MG63 (cell line): ENCODE measurements at regions not wholly inside any gene's neighbourhood (a gene's known extent, or its start where the extent isn't known, plus 50 kb on each side); places are given as distances from the start of the nearest gene placed in this dataset.

Source experiments
- DNase-seq: peaks from one replicate; pipeline ENCODE4 v3.0.0-alpha.2; 2020
- H3K27me3 ChIP-seq: fragments of 250-450 bp; sonication (Bioruptor Pico); 2 replicates; pipeline ENCODE4 v1.5.1; 2020; ENCODE audit warnings: mild to moderate bottlenecking, moderate library complexity
- H3K36me3 ChIP-seq: fragments of 250-450 bp; sonication (Bioruptor Pico); 2 replicates; pipeline ENCODE4 v1.5.1; 2020; ENCODE audit warnings: mild to moderate bottlenecking, moderate library complexity
- H3K4me3 ChIP-seq: fragments of 250-450 bp; sonication (Bioruptor Pico); 2 replicates; pipeline ENCODE4 v1.5.1; 2020; ENCODE audit warnings: mild to moderate bottlenecking, moderate library complexity
- H3K9me3 ChIP-seq: fragments of 250-450 bp; sonication (Bioruptor Pico); 2 replicates; pipeline ENCODE4 v1.5.1; 2020; ENCODE audit warnings: mild to moderate bottlenecking, moderate library complexity

DNA sequence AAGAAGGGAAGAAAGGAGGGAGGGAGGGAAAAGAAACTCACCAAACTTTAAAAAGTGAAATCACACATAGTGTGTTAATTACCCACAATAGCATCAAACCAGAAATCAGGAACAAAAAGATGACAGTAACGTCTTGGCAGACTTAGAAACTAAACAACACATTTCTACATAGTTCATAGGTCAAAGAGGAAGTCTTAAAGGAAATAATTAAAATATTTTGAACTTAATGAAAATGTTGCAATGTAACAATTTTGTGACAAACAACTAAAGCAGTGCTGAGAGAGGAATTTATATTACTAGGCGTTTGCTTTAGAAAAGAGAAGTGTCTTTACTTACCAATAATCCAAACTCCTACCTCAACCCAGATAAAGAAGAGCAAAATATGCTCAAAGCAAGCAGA, 505.0 kb upstream of the ID2 start:
- H3K4me3 ChIP-seq: no peak overlapping the region
- no peaks in the 10 kb centered on the region for H3K36me3 ChIP-seq
- no peak for DNase-seq
- H3K27me3 ChIP-seq: no peaks in the 10 kb centered on the region
- no peaks in the 10 kb centered on the region; the same call in 1 of the 2 replicates for H3K9me3 ChIP-seq

- H3K27me3 ChIP-seq: no peaks in the 10 kb centered on the region
- H3K9me3 ChIP-seq: no peaks in the 10 kb centered on the region; the same call in 1 of the 2 replicates
- H3K4me3 ChIP-seq: no peak overlapping the region
- no peak for DNase-seq
- no peaks in the 10 kb centered on the region for H3K36me3 ChIP-seq
Measured at GRCh38 chr2:8177566-8177965, 504.3 kb upstream of the ID2 start.

DNA sequence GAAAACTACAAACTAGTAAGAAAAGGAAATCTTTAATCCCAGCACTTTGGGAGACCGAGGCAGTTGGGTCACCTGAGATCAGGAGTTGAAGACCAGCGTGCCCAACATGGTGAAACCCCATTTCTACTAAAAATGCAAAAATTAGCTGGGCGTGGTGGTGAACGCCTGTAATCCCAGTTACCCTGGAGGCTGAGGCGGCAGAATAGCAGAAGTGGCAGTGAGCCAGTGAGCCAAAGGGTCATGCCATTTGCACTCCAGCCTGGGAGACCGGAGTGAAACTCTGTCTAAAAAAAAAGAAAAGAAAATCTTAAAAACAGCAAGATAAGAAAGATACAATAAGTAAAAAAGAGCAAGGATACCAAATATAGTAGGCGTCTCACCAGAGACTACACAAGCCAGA, 502.9 kb upstream of the ID2 start:
- no peaks in the 10 kb centered on the region for H3K27me3 ChIP-seq
- H3K4me3 ChIP-seq: no peak overlapping the region
- no peaks in the 10 kb centered on the region; the same call in 1 of the 2 replicates for H3K9me3 ChIP-seq
- no peaks in the 10 kb centered on the region for H3K36me3 ChIP-seq
- no peak for DNase-seq

DNA sequence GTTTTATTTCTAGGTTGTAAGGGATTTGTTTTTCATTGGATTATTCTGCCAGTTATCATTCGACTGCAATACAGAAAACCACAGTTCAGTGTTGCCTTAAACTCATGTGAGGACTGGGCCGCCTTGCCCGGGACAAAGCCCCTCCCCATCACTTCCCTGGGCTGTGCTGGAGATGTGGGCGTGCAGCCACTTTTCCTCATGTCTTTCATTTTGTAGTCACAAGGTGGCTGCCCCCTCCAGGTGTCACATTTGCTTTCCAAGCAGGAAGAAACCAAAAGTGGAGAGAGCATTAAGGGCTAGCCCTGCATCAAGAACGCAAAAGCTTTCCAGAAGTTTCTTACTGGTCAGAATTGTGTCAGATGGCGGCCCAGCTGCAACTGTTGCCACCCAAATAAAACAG, 492.5 kb upstream of the ID2 start:
- Histone ChIP-seq H3K4me3 (no peak overlapping the region), H3K36me3 (no peaks in the 10 kb centered on the region), H3K27me3 (no peaks in the 10 kb centered on the region), H3K9me3 (no peaks in the 10 kb centered on the region)
- no peak for DNase-seq

DNA sequence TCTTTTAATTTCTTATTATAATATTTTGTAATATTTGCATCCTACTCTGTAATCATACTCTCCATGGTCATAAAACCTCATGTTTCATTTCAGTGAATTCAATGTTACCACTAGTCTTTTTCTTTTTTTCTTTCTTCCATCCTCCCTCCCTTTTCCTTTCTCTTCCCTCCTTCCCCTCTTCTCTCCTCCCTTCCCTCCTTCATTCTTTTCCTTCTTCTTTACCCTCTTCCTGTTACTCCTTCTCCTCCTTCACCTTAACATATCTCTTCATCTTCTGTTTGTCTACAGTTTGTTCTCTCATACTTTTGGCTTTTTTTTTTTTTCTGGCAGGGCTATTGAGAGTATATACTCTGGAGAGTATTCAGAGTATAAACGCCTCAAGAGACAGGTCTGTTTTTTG, 491.6 kb upstream of the ID2 start:
- H3K9me3 ChIP-seq: no peaks in the 10 kb centered on the region
- DNase-seq: no peak

GRCh38 chr2:8191427-8191826, 490.4 kb upstream of the ID2 start:
- no peaks in the 10 kb centered on the region for H3K9me3 ChIP-seq
- no peak for DNase-seq

More for the DNA sequence above, 491.6 kb upstream of the ID2 start:
- no peak overlapping the region for H3K4me3 ChIP-seq
- H3K27me3 ChIP-seq: no peaks in the 10 kb centered on the region
- H3K36me3 ChIP-seq: no peaks in the 10 kb centered on the region

DNA sequence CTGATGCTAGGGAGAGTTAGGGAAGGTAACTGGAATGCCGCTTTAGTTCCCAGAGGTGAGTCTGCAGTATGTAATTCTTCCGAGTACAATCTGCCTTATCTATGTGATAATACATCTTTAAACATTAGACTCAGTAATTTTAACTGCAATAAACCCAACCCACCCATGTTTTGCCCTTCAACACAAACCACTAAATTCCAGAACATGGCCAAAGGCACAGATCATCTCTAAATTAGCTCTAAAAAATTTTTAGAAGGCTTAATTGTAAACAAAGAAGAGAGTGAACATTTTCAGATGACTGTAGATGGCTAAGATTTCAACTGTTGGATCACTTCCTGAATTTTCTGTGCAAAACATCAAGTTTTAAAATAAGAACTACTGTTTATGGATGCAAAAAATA, 488.7 kb upstream of the ID2 start:
- Histone ChIP-seq H3K9me3 (no peaks in the 10 kb centered on the region), H3K4me3 (no peak overlapping the region), H3K27me3 (no peaks in the 10 kb centered on the region), H3K36me3 (no peaks in the 10 kb centered on the region)
- DNase-seq: no peak

More at GRCh38 chr2:8191427-8191826, 490.4 kb upstream of the ID2 start:
- Histone ChIP-seq H3K4me3 (no peak overlapping the region), H3K27me3 (no peaks in the 10 kb centered on the region), H3K36me3 (no peaks in the 10 kb centered on the region)

DNA sequence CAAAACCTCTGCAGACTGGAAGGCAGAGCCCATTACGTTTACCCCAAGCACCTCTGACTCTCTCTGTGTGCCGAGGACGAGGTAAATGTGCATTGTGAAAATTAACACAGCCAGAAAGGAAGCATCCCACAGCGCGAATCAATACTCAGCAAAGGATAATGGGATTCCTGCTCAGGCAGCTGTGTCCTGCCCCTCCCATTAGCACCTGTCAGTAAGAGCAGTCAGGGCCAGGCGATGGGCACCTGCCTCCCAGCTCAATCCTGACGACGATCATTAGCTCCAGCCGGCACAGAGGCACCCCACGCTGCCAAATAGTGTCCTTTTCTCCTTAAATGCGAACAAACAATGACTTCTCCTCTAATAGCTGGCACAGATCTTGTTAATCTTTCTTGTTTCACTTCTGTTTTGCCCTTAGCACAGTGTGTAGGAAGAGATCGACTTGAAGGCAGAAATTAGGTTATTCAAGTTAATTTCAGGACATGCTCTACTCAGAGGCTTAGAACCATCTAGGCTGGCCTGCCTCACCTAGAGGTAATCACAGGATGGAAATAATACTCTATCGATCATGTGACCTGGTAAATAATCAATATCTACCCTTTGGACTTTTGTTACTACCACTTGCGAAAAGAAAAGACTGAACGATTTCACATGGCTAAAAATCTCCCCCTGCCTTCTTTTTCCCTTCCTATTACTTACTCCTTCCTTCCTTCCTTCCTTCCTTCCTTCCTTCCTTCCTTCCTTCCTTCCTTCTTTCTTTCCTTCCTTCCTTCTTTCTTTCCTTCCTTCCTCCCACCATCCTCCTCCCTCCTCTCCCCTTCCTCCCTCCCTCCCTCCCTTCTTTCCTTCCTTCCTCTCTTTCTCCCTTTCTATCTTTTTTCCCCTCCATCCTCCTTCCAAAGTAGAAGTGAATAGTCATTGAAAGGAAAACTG, 487.9 kb upstream of the ID2 start:
- no peak for DNase-seq
- no peak overlapping the region for H3K4me3 ChIP-seq
- H3K36me3 ChIP-seq: no peaks in the 10 kb centered on the region
- no peaks in the 10 kb centered on the region for H3K27me3 ChIP-seq
- H3K9me3 ChIP-seq: no peaks in the 10 kb centered on the region

GRCh38 chr2:8195784-8196183, 486.1 kb upstream of the ID2 start:
- Histone ChIP-seq H3K9me3 (no peaks in the 10 kb centered on the region), H3K36me3 (no peaks in the 10 kb centered on the region)
- DNase-seq: no peak

DNA sequence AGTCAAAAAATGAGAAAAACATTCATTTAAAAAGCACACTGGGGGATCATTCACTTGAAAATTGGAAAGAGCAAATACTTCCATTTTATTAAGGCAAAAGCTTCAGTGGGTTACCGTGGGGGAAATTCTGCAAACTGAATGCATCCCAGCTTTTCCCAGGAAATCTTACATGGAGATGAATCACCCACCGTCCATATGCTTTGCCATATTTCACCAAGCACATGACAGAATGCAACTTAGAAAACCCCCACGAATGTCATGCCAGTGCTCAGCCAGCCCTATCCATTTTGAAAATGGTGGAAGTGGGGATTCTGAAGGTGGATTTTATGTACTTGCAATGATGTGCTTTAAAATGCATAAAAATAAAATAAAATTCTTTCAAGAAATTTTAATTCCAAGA, 485.5 kb upstream of the ID2 start:
- DNase-seq: no peak
- Histone ChIP-seq H3K4me3 (no peak overlapping the region), H3K9me3 (no peaks in the 10 kb centered on the region), H3K27me3 (no peaks in the 10 kb centered on the region), H3K36me3 (no peaks in the 10 kb centered on the region)

More at GRCh38 chr2:8195784-8196183, 486.1 kb upstream of the ID2 start:
- Histone ChIP-seq H3K27me3 (no peaks in the 10 kb centered on the region), H3K4me3 (no peak overlapping the region)

GRCh38 chr2:8197101-8197500, 484.8 kb upstream of the ID2 start:
- no peaks in the 10 kb centered on the region for H3K9me3 ChIP-seq
- H3K27me3 ChIP-seq: no peaks in the 10 kb centered on the region
- H3K4me3 ChIP-seq: no peak overlapping the region
- no peaks in the 10 kb centered on the region for H3K36me3 ChIP-seq
- peak; percentile 28 for DNase-seq

DNA sequence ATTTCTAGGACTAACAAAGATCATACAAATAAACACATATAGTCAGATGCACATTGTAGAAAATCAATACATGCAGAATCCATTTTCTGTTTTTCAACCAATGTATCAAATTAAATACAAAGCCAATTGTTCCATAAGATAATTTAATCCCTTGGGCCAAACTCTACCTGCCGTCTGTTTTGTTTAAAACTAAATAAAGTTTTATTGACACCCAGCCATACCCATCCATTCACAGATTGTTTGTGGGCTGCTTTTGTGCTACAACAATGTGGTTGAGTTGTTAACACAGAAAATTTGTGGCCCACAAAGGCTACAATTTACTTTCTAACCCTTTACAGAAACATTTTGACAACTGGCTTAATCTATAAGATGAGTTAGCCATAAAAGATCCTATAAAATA, 484.0 kb upstream of the ID2 start:
- Histone ChIP-seq H3K4me3 (no peak overlapping the region), H3K36me3 (no peaks in the 10 kb centered on the region), H3K27me3 (no peaks in the 10 kb centered on the region), H3K9me3 (no peaks in the 10 kb centered on the region)
- no peak for DNase-seq

- no peaks in the 10 kb centered on the region for H3K36me3 ChIP-seq
- no peak for DNase-seq
- H3K4me3 ChIP-seq: no peak overlapping the region
- no peaks in the 10 kb centered on the region for H3K27me3 ChIP-seq
- H3K9me3 ChIP-seq: no peaks in the 10 kb centered on the region
Measured at GRCh38 chr2:8198766-8199382, 483.0 kb upstream of the ID2 start.

DNA sequence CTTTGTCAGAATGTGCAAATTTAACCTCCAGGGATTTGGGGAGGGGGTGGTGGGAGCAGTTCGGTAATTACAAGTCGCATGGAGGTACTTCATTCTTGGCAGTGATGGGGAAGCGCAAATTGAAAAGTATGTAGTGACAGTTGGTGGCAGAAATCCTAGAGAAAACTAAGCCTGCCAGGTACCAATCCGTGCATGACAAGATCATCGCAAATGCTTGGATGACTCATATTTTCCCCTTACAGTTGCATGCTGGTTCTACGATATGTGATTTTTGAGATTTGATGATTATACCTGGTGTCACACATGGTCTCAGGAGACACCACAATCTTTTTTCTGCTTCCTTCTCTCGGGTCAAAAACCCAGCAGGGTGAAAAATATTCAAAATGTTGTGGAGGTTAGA, 479.7 kb upstream of the ID2 start:
- H3K9me3 ChIP-seq: peaks cover 4% of the 10 kb centered on the region; the same call in 1 of the 2 replicates
- no peak overlapping the region for H3K4me3 ChIP-seq
- H3K27me3 ChIP-seq: no peaks in the 10 kb centered on the region
- DNase-seq: no peak
- H3K36me3 ChIP-seq: no peaks in the 10 kb centered on the region

DNA sequence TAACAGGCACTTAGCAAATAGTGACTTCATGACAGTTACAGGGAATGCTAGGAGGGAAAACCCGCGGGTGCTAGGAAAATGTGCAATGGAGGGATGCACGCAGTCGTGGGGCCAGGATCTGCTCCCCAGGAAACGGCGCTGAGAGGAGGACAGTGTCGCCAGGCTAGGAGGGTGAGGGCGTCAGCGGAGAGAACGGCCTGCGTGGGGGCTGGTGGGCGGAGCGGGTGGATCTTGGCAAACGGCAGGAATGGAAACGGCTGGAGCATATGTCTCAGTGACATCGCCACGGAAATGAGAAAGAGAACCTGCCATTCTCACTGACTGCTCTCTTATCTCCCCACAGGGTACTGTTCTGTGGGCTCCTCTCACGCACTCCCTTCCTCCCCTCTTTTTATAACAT, 478.5 kb upstream of the ID2 start:
- Histone ChIP-seq H3K9me3 (peaks cover 14% of the 10 kb centered on the region; the same call in 1 of the 2 replicates), H3K27me3 (no peaks in the 10 kb centered on the region), H3K4me3 (no peak overlapping the region), H3K36me3 (no peaks in the 10 kb centered on the region)
- DNase-seq: no peak

DNA sequence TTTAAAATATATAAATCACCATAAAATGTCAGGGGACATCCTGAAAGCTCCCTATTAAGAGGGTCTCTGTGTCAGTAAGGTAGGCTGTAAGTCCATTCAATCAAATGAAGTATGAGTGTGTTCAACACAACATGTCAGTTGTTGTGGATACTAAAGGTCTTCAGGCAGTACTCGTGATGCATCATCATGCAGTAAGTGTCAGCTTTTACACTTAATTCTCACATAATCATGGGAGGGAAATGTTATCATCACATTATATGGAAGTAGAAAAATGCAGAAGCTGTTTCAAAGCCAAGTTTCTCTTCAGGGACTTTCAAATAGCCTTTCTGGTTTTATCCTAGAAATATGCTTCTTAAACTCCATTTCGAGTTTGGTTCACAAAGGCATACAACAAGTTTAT, 477.1 kb upstream of the ID2 start:
- no peak overlapping the region for H3K4me3 ChIP-seq

GRCh38 chr2:8209494-8209893, 472.4 kb upstream of the ID2 start:
- H3K4me3 ChIP-seq: no peak overlapping the region
- H3K9me3 ChIP-seq: peaks cover 22% of the 10 kb centered on the region
- DNase-seq: no peak
- no peaks in the 10 kb centered on the region for H3K36me3 ChIP-seq
- H3K27me3 ChIP-seq: no peaks in the 10 kb centered on the region

More for the DNA sequence above, 477.1 kb upstream of the ID2 start:
- no peak for DNase-seq
- Histone ChIP-seq H3K27me3 (no peaks in the 10 kb centered on the region), H3K36me3 (no peaks in the 10 kb centered on the region), H3K9me3 (peaks cover 17% of the 10 kb centered on the region; the same call in 1 of the 2 replicates)

- Histone ChIP-seq H3K4me3 (no peak overlapping the region), H3K27me3 (no peaks in the 10 kb centered on the region), H3K9me3 (peaks cover 22% of the 10 kb centered on the region), H3K36me3 (no peaks in the 10 kb centered on the region)
- no peak for DNase-seq
Measured at GRCh38 chr2:8211384-8211783, 470.5 kb upstream of the ID2 start.
